HG03378 (cell line): ENCODE measurements at regions not wholly inside any gene's neighbourhood (a gene's known extent, or its start where the extent isn't known, plus 50 kb on each side); places are given as distances from the start of the nearest gene placed in this dataset.

ENCODE experiments used
- ATAC-seq: cut with Tn5 transposase; IDR thresholded peaks from one replicate; pipeline ENCODE4 v1.9.1; 2021; ENCODE audit warnings: mild to moderate bottlenecking, moderate library complexity; ENCODE audit not compliant: unreplicated experiment

DNA sequence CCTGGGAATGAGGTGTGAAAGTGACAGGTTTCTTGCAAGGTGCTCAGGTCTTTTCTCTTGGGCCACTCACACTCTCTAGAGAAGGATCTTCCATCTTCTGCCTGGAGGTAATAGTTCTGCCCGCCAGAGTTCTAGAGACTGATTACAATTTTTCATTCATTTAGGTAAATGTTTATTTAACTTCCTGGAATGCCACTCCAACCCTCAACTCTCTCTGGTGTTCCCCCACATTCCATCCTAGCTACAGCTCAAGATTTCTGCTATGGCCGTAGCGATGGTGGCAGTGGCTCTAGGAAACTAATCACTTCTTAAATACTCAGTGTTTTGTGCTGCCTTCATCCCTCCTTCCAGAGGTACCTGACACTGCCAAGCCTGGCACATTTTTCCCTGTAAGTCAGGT, 174.6 kb downstream of the WDR11 start:
- ATAC-seq = no peak

DNA sequence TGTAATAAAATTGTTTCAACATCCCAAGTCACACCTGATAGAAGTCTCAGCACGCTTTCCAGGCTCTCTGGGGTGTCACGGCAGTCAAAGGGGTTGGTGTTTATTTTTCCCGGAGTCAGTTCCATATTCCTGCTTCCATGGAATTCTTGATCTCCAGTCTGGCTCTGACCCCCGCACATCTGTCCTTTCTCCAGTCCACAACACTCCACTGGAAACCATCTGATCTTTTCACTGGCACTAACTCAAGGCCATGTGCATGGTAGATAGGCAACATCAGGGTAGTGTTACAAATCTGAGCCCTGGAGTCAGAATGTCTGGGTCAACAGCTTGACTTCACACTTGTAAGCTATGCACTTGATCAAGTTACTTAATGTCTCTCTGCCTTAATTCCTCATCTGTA, 176.2 kb downstream of the WDR11 start:
- ATAC-seq = no peak

DNA sequence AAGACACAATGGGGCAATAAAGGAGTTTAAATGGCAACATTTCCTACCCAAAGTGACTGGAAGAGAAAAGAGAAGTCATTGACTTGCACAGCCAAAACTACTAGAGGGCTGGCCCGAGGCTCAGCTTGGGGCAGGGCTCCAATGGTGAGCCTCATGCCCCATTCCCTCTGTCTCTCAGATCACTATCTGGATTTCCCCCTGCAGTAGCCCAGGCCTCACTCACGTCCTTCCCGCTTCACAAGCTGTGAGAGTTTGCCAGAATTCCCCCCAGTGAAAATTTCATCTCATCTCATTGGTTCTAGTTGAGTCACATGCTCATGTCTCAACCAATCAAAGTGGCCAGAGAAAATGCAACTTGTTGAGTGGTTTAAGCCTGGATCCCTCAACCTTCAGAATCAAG, 181.3 kb downstream of the WDR11 start:
- ATAC-seq = no peak

DNA sequence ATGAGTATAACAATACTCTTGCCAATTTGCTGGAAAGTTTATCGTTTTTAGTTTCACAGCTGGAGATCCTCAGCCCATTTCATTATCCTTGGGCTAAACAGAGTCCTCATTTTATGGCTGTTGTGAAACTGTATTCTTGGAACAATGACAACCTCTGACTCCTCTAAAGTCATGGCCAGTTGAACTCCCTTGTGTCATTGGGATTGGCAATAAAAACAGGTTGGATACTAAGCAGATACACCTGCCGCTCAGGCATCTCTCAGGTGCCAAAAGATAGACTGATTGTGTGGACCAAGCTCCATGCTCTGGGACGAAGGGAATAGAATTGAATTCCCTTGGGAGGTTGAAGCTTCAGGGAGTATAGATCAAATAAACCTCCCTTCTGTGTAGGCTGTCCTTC, 182.2 kb downstream of the WDR11 start:
- ATAC-seq = no peak

DNA sequence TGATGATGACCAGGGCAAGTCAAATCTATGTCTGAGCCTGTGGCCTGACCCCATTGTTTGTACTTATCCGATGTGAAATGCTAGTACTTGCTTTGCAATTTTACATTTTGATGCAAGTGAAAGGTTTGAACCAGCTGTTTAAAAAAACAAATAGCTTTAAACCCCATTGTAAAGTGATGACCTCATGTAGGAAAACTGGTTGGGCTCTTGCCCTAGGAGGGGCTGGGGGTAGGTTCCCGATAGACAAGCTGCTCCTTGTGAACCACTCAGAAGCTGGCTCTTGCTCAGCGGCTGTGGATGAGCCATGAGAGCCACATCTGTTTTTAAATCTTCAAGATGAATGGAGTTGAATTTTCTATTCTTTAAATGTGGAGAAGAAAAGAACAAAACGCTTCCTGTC, 185.3 kb downstream of the WDR11 start:
- ATAC-seq = no peak

DNA sequence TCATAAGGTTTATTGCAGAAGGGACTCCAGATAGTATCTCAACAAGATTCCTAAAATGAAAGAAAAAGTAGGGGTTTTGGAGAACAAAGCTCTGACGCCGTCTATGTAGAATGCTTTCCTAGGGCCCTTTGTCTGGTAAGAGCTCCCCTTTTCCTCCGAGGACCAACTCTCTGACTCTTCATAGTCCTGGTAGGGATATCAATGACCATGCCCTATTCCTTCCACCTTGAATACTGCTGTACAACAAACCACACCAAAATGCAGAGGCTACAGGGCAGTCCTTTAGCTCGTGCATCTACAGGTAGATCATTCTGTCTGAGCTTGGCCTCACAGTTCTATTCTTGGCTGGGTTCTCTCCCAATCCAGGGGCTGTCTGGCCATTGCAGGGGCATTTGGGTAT, 190.3 kb downstream of the WDR11 start:
- ATAC-seq = no peak

DNA sequence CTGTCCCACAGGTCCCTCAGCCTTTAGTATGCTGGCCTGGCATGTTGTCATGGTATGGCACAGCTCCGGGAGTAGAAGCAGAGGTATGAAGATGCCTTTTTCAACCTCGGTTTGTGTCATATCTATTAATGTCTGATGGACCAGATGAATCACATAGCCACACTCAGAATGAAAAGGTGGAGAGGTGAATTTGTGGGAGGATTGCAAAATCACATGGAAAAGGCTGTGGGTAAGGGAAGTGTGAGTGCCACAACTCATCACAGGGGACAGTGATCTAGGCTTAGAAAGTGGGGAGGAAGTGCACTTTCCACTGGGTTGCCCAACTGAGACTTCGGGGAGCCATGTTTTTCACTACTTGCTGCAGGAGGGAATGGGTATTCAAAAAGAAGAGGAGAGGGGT, 190.7 kb downstream of the WDR11 start:
- no peak for ATAC-seq

DNA sequence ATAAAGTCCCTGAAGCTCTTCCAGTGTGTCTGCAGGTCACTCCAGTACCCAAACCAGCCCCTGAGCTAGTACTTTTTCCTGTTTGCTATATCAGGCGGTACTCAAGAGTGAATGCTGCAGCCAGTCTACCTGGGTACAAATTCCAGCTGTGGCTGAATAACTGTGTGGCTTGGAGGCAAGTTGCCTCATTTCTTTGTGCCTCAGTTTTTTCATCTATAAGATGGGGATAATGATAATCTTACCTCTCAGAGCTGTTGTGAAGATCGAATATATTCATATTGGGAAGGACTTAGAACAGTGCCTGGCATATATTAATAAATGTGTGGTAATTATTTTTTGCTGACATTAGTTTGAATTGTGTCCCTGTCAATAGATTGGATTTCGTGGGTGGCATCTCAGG, 191.2 kb downstream of the WDR11 start:
- ATAC-seq = no peak

DNA sequence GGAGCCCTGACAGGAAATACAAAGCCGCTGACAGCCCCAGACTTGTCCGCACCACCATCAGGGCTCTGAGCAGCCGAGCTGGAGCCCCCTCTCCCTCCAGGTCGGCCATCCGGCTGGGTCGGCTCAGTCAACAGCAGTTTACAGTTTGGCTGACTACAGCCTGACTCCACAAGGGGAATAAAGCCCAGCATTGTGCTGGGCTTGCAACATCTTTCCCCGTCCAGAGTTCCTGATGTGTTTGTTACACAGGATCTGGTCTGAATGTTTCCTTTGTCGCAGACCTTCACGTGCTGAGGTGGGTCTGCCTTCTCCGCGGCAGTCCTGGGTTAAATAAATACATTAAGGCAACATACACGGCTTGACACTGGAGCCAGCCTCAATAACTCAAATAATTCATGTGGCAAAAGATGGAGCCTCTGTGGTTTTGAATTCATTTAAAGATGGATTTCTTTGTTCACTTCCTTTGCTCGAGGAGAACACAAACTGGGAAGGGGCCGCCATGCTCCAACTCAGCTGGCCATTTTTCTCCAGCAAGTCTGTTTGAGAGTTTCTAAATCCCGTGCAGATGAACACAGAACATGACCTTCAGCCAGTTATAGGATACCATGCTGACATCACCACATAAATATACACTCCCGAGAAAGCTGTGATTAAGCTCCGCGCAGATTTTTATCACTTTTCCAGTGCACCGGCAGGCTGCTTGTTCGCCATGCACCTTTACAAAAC, 192.1 kb downstream of the WDR11 start:
- no peak for ATAC-seq

DNA sequence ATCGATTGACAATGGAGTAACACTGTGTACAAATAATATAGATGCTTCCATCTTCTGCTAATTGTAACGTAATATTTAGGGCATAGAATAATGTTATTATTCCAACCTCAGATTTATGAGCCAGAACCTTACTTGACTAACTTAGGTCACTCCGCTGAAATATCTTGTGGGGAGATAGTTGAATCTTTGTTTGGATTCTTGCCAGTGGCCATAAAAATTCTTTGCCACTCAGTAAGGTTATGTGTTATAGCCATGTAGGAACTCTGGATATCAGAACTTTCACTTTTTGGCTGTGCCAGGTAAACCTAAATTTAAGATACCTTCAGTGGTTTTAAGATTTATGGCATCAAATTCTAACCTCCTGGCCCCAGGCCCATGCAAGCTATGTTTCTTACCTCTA, 197.6 kb downstream of the WDR11 start:
- ATAC-seq = no peak

DNA sequence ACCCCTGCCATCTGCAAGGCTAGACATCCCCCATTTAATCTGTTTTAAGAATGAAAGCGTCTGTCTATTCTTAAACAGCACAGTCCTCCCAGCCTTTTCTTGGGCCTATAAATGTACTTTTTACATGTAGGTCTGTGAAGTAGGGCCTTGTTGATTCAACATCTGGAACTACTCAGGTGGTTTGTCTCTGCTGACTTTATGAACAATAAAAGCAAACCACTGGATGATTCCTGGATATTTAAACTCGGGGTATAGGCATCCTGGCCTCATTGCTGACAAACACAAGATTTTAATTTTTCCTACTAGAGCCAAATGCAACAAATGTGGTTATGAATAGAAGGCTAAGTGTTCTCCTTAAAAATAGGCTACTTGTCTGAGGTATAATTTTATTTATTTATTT, 198.3 kb downstream of the WDR11 start:
- no peak for ATAC-seq

DNA sequence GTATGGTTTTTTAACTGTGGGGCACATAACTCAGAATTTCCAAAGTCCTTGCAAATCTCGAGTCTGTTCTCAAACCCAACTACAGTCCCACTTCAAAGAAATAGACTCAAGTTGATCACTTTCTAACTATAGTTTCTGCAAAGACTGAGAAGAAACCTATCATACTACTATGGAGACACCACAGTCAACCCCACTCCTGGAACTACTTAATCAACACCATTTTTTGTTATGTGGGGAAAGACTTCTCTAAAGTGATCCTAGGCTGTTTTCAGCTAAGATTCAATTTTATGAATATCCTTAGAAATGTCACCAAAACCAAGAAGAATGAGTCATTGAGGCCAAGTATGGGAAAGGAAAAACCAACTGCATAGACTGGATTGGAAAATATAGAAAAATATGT, 198.8 kb downstream of the WDR11 start:
- ATAC-seq = no peak

DNA sequence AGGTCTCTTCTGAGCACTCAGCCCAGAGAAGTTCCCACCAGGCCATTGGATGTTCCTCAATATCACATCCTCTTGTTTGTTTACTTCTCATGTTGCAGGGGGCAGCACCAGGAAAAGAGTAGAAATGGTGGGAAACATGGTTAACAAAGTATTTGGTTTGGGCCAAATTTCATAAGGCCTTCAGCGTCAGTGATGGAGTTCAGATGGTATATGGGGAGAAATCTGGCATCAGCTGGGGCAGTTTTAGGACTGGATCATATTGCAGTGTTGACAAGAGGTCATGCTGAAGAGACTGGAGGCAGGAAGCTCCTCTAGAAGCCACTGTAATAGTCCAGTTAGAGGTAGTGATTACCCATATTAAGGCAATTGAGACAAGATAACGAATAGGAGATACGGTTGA, 200.0 kb downstream of the WDR11 start:
- no peak for ATAC-seq

DNA sequence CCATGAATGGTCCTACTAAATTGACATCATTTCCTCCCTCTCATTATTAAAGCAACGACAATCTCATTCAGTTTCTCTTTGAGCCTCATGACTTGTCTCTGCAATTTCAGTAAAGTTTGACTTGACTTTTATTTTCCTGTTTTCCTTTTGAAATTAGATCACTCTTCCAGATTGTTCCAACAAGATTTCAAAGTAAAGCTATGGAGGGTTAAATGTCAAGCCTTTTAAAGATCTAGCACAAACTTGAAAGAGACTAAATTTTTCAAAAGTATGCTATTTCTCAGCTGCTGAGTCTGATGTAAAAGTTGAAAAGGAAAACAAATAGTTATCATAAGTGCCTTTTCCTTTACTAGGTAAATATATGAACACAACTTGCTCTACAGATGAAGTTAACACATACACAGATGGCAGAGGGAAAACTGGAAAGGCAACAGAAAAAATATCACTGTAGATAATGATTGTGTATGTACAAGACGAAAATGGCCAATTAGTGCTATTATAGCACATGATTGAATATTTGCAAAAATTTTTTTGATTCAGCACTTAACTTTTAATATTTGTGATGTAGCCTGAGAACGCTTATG, 200.6 kb downstream of the WDR11 start:
- no peak for ATAC-seq

DNA sequence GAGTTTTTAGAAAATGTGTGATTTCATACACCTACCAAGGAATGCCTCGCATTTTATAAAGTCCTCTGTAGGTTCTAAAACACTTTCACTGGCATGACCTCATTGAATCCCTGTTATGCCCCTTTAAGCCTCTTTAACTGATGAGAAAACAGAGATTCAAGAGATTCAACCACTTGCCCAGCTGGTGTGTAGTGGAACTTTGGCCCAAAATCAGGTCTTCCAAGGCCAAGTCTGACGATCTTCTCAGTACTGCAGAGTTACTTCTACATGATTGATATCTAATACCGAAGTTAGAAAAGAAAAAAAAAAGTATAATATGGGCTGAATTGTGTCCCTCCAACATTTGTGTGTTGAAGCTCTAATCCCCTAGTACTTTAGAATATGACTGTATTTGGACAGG, 202.0 kb downstream of the WDR11 start:
- ATAC-seq = no peak

DNA sequence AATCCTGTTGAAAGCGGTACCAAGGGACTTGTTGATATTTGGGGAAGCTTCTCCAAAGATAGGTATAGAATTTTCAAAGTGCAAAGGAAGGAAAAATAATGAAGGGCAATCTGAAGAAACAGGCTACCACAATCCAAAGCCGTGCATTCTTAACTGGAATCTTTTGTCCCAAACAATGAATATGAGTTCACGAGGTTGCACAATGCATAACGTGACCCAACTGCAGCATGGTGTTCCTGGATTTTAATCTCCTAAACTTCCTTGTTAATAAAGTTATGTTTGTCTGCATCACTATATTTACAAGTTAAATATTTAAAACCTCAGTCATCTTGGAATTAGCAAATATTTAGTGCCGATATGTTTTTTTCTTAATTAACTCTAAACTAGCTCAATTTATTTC, 203.7 kb downstream of the WDR11 start:
- ATAC-seq = no peak

DNA sequence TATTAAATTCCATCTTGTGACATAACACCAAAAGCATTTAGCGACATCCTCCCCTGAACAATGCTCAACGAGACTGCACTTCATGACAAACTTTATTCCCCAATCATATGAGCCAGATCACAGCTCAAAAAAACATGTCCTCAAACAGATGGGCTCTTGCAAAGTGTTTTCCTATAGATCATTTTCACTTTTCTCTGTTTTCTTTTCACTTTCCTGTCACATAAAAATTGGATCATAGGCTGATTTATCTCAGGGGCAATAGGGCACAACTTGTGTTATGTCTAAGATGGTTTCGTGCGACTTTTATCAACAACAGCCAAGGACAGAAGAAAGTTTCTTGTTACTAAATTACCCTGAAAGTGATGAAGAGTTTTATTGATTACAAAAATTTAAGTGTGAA, 206.1 kb downstream of the WDR11 start:
- ATAC-seq = no peak

DNA sequence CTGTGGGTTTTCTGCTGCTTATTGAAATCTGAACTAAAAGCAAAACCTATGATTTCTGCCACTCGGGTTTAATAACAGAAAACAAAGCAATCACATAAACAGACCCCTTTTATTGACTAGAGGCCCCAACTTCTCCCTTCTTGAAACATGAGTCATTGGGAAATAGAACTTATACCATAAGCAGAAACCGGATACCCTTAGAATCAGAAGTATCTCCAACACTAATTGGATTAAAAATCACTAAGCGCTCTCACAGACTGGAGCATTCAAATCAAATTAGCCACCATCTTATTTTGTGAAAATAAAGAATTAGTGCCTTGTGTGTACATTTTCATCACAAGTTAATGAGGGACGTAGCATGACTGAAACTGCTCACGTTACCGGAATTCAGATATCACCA, 206.9 kb downstream of the WDR11 start:
- ATAC-seq = no peak

DNA sequence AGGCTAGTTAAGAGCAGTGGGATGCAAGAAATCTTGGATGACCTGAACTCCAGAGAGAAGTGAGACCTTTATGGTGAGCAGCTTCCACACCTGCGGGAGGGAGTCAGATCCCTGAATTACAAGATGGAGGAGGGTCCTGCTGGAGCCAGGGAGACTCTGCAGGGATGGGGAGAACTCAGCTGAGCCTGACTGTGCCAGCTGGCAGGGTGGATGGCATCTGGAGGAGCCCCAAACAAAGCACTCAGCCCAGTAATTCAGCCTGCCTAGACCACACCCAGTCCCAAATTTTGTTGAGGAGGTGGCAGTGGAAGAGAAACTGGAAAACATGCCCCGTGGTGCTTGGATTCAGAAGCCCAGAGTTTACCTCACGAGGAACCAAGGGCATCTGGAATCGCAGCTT, 208.2 kb downstream of the WDR11 start:
- ATAC-seq = no peak

DNA sequence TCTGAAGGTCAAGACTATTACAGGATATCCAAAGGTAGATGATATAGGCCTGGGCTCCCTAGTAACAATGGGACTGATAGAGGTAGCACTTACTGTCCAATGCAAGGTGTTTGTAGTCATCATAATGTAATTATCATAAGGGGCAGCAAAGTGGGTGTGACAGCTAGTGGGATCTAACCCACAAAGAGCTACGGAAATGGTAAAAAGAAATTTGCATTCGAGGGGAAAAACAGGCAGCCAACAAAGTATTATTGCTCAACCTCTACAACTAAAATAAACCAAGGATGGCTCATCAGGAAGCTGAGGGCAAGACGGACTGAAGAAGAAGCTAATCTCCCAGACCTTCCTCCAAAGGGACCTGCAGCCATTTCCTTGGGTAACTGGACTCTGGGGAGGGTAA, 211.0 kb downstream of the WDR11 start:
- no peak for ATAC-seq

DNA sequence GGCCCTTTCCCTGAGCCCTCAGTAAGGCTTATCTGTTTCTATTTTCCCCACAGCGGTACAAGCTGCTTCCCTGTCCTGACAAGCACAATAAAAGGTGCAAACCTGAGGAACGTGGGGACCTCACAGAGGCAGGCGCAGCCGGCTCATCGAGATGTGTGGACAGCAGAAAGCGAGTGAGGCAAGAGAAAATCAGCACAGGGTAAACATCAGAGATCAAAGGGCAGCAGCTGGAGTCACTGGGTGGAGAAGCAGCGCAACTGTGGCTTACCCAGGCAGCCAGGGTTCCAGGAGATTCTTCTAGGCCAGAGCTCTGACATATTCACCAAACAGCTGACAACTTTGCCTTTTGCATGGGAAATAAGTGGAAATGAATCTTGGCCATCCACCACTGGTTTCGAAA, 212.6 kb downstream of the WDR11 start:
- ATAC-seq = no peak

DNA sequence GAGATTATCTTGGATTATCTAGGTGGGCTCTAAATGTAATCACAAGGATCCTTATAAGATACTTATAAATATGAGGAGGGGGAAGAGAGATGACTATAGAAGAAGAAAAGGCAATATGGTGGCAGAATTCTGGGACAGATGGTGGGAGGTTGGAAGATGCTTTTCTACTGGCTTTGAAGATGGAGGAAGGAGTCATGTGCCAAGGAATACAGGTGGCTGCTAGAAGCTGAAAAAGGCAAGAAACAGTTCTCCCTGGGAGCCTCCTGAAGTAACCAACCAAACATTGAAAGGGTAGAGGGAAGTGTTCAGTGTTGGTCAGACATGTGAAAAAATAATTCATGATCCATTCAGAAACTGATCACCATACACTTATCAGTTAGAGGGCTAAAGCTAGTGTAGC, 213.3 kb downstream of the WDR11 start:
- ATAC-seq = no peak

DNA sequence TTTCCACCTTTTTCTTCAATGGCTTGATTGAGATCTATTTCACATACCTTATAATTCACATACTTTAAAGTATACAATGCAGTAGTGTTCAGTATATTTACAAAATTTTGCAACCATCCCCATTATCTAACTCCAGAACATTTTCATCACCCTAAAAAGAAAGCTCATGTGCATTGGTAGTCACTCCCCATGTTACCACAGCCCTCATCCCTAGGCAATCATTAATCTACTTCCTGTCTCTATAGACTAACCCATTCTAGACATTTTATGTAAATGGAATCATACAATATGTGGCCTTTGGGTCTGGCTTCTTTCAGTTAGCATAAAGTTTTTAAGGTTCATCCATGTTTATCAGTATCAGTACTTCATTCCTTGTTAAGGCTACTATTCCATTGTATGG, 214.2 kb downstream of the WDR11 start:
- ATAC-seq = no peak
